T-helper 1 cell treated with Interleukin-12 subunit alpha and Interleukin-12 subunit beta and Interleukin-4 antibody, amounts not matched to agents 30 ng/mL and 1 ng/mL, for 36 hours (primary cell): ENCODE measurements at regions not wholly inside any gene's neighbourhood (a gene's known extent, or its start where the extent isn't known, plus 50 kb on each side); places are given as distances from the start of the nearest gene placed in this dataset.
"Not testable (repeated sequence)": the region's sequence is repeated elsewhere in the genome, so short reads cannot be mapped to it uniquely, and the experiment has no call there.

Source experiments
- intact Hi-C: fragments of 100-400 bp; cut with micrococcal nuclease; formaldehyde crosslinking; loops from one replicate; pipeline ENCODE4 v1.15.1; 2024

- intact Hi-C loops: no loop called here
Measured at GRCh38 chr11:98589967-98590366, 430.8 kb upstream of the CNTN5 start.

GRCh38 chr11:98600103-98600502 is 420.6 kb upstream of the CNTN5 start:
- intact Hi-C loops: no loop called here

- intact Hi-C loops: no loop called here
Measured at GRCh38 chr11:98600786-98601773, 419.7 kb upstream of the CNTN5 start.

- intact Hi-C loops: no loop called here
Measured at GRCh38 chr11:98616098-98616655, 404.6 kb upstream of the CNTN5 start.

GRCh38 chr11:98621767-98622166 is 399.0 kb upstream of the CNTN5 start:
- intact Hi-C loops: no loop called here

- intact Hi-C loops: no loop called here
Measured at GRCh38 chr11:98625526-98625925, 395.2 kb upstream of the CNTN5 start.

- intact Hi-C loops: no loop called here
Measured at GRCh38 chr11:98630736-98631135, 390.0 kb upstream of the CNTN5 start.

- intact Hi-C loops: no loop called here
Measured at GRCh38 chr11:98657711-98658110, 363.0 kb upstream of the CNTN5 start.

GRCh38 chr11:98659431-98659830 is 361.3 kb upstream of the CNTN5 start:
- intact Hi-C loops: no loop called here

GRCh38 chr11:98674390-98674789 is 346.4 kb upstream of the CNTN5 start:
- intact Hi-C loops: no loop called here

GRCh38 chr11:98679673-98680072 is 341.1 kb upstream of the CNTN5 start:
- intact Hi-C loops: no loop called here

GRCh38 chr11:98701541-98701940 is 319.2 kb upstream of the CNTN5 start:
- intact Hi-C loops: no loop called here

GRCh38 chr11:98703779-98704556 is 316.8 kb upstream of the CNTN5 start:
- intact Hi-C loops: no loop called here

GRCh38 chr11:98710026-98710425 is 310.7 kb upstream of the CNTN5 start:
- intact Hi-C loops: no loop called here

- intact Hi-C loops: no loop called here
Measured at GRCh38 chr11:98710986-98711385, 309.8 kb upstream of the CNTN5 start.

- intact Hi-C loops: no loop called here
Measured at GRCh38 chr11:98720951-98721350, 299.8 kb upstream of the CNTN5 start.

GRCh38 chr11:98725471-98725870 is 295.3 kb upstream of the CNTN5 start:
- intact Hi-C loops: no loop called here

GRCh38 chr11:98728421-98728820 is 292.3 kb upstream of the CNTN5 start:
- intact Hi-C loops: no loop called here

- intact Hi-C loops: no loop called here
Measured at GRCh38 chr11:98729118-98729517, 291.6 kb upstream of the CNTN5 start.

GRCh38 chr11:98732947-98733346 is 287.8 kb upstream of the CNTN5 start:
- intact Hi-C loops: no loop called here

GRCh38 chr11:98733378-98733777 is 287.4 kb upstream of the CNTN5 start:
- intact Hi-C loops: not testable (repeated sequence)

- intact Hi-C loops: no loop called here
Measured at GRCh38 chr11:98734686-98735085, 286.1 kb upstream of the CNTN5 start.
